ENCODE measurements at regions not wholly inside any gene's neighbourhood (a gene's known extent, or its start where the extent isn't known, plus 50 kb on each side); places are given as distances from the start of the nearest gene placed in this dataset.
"Not testable (repeated sequence)": the region's sequence is repeated elsewhere in the genome, so short reads cannot be mapped to it uniquely, and the experiment has no call there.

DNA sequence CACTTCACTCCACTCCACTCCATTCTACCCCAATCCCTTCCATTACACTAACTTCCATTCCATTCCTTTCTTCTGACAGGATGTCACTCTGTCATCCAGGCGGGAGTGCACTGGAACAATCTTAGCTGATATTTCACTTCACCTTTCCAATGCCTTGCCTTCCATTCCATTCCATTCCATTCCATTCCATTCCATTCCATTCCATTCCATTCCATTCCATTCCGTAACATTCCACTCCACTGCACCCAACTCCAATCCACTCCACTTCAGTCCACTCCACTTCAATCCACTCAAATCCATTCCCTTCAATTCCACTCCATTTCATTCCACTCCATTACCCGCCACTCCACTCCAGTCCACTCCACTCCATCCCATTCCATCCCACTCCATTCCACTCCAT is 1099.4 kb downstream of the TSPY10 start:
- Mint-ChIP-seq H3K4me3 (no peak overlapping the region), H3K9me3 (peaks cover 9% of the 10 kb centered on the region), H3K4me1 (peaks cover 4% of the 10 kb centered on the region), H3K27me3 (no peaks in the 10 kb centered on the region), H3K36me3 (ENCODE audit: low read depth) (no peaks in the 10 kb centered on the region), H3K27ac (no peak overlapping the region)
- ATAC-seq (replicated peaks): no peak

GRCh38 chrY:10648813-10649212 is 1121.1 kb downstream of the TSPY10 start:
- H3K4me3 Mint-ChIP-seq; H3K4me1 Mint-ChIP-seq; H3K27me3 Mint-ChIP-seq; H3K36me3 Mint-ChIP-seq (ENCODE audit: low read depth); H3K27ac Mint-ChIP-seq; ATAC-seq (replicated peaks): not testable (repeated sequence)
- H3K9me3 Mint-ChIP-seq: peaks cover 22% of the 10 kb centered on the region

DNA sequence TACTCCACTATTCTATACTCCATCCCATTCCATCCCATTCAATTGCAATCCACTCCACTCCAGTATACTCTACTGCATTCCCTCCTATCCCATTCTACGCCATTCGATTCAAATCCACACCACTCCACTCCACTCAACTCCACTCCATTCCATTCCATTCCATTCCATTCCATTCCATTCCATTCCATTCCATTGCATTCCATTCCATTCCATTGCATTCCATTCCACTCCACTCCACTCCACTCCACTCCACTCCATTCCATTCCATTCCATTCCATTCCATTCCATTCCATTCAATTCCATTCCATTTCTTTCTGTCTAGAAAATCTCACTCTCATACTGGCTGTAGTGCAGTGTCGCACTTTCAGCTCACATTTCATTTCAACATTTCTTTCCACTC is 1129.4 kb downstream of the TSPY10 start:
- H3K4me3 Mint-ChIP-seq; H3K36me3 Mint-ChIP-seq (ENCODE audit: low read depth); H3K27ac Mint-ChIP-seq; H3K27me3 Mint-ChIP-seq; ATAC-seq (replicated peaks): not testable (repeated sequence)
- peaks cover 15% of the 10 kb centered on the region for H3K4me1 Mint-ChIP-seq
- peaks cover 61% of the 10 kb centered on the region for H3K9me3 Mint-ChIP-seq

GRCh38 chrY:10666785-10667184 is 1139.1 kb downstream of the TSPY10 start:
- no peaks in the 10 kb centered on the region for H3K36me3 Mint-ChIP-seq (ENCODE audit: low read depth)
- no peak for ATAC-seq (replicated peaks)

GRCh38 chrY:10686414-10686813 is 1158.7 kb downstream of the TSPY10 start:
- Mint-ChIP-seq H3K36me3 (ENCODE audit: low read depth) (no peaks in the 10 kb centered on the region), H3K27ac (no peak overlapping the region)

More at GRCh38 chrY:10666785-10667184, 1139.1 kb downstream of the TSPY10 start:
- no peaks in the 10 kb centered on the region for H3K27me3 Mint-ChIP-seq
- peaks cover 7% of the 10 kb centered on the region for H3K4me1 Mint-ChIP-seq
- H3K4me3 Mint-ChIP-seq: no peak overlapping the region
- peaks cover 32% of the 10 kb centered on the region for H3K9me3 Mint-ChIP-seq
- H3K27ac Mint-ChIP-seq: no peak overlapping the region

More at GRCh38 chrY:10686414-10686813, 1158.7 kb downstream of the TSPY10 start:
- Mint-ChIP-seq H3K4me1 (peaks cover 6% of the 10 kb centered on the region), H3K4me3 (no peak overlapping the region), H3K9me3 (peaks cover 36% of the 10 kb centered on the region), H3K27me3 (no peaks in the 10 kb centered on the region)
- no peak for ATAC-seq (replicated peaks)
